ENCODE measurements at regions not wholly inside any gene's neighbourhood (a gene's known extent, or its start where the extent isn't known, plus 50 kb on each side); places are given as distances from the start of the nearest gene placed in this dataset.

- TF ChIP-seq CTCF (IDR thresholded peaks at IDR 0.05) (no peak), POLR2AphosphoS5 (IDR thresholded peaks at IDR 0.05; ENCODE audit: low read depth, low read length) (no peak), GABPA (IDR thresholded peaks at IDR 0.05; ENCODE audit: low read depth) (no peak), MAX (IDR thresholded peaks at IDR 0.05; ENCODE audit: low read depth) (no peak), EZH2phosphoT487 (IDR thresholded peaks at IDR 0.05; ENCODE audit: borderline replicate concordance, low read depth) (no peak), ELF1 (IDR thresholded peaks at IDR 0.05) (no peak), FOSL2 (IDR thresholded peaks at IDR 0.05; ENCODE audit: borderline replicate concordance, low read depth) (no peak), TAF1 (IDR thresholded peaks at IDR 0.05; ENCODE audit: borderline replicate concordance, low read depth, low read length) (no peak), NFIC (IDR thresholded peaks at IDR 0.05; ENCODE audit: borderline replicate concordance) (no peak), EP300 (IDR thresholded peaks at IDR 0.05; ENCODE audit: borderline replicate concordance in 1 of 2, low read depth in 1 of 2, low read length in 1 of 2) (no peak), NRF1 (IDR thresholded peaks at IDR 0.05; ENCODE audit: low read depth, low read length) (no peak)
- TF ChIP-seq, protein P1, sequence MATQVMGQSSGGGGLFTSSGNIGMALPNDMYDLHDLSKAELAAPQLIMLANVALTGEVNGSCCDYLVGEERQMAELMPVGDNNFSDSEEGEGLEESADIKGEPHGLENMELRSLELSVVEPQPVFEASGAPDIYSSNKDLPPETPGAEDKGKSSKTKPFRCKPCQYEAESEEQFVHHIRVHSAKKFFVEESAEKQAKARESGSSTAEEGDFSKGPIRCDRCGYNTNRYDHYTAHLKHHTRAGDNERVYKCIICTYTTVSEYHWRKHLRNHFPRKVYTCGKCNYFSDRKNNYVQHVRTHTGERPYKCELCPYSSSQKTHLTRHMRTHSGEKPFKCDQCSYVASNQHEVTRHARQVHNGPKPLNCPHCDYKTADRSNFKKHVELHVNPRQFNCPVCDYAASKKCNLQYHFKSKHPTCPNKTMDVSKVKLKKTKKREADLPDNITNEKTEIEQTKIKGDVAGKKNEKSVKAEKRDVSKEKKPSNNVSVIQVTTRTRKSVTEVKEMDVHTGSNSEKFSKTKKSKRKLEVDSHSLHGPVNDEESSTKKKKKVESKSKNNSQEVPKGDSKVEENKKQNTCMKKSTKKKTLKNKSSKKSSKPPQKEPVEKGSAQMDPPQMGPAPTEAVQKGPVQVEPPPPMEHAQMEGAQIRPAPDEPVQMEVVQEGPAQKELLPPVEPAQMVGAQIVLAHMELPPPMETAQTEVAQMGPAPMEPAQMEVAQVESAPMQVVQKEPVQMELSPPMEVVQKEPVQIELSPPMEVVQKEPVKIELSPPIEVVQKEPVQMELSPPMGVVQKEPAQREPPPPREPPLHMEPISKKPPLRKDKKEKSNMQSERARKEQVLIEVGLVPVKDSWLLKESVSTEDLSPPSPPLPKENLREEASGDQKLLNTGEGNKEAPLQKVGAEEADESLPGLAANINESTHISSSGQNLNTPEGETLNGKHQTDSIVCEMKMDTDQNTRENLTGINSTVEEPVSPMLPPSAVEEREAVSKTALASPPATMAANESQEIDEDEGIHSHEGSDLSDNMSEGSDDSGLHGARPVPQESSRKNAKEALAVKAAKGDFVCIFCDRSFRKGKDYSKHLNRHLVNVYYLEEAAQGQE (IDR thresholded peaks at IDR 0.05; ENCODE audit: low read depth, low read length): no peak
Observed at GRCh38 chr14:97779140-97779539, 982.0 kb downstream of the VRK1 start.

All from SK-N-SH (cell line).